Gastroesophageal sphincter (tissue), 3 donors: ENCODE measurements at regions not wholly inside any gene's neighbourhood (a gene's known extent, or its start where the extent isn't known, plus 50 kb on each side); places are given as distances from the start of the nearest gene placed in this dataset.

Source experiments
- EP300 ChIP-seq: sonication (generic); formaldehyde crosslinking; IDR thresholded peaks from one replicate; pipeline ENCODE4 v1.6.1; 2017; ENCODE audit warnings: antibody characterized with exemption, mild to moderate bottlenecking
- POLR2A ChIP-seq, 2 donors: fragments of 450-650 bp; IDR thresholded peaks; one replicate each; pipeline ENCODE4 v1.6.1; 2017; ENCODE audit warnings: antibody characterized with exemption in 2 of 2, mild to moderate bottlenecking in 2 of 2, moderate library complexity in 1 of 2
- POLR2AphosphoS5 ChIP-seq: sonication (generic); formaldehyde crosslinking; IDR thresholded peaks from one replicate; pipeline ENCODE4 v1.6.1; 2017; ENCODE audit warnings: antibody characterized with exemption
- TF ChIP-seq, protein P1 (sequence below), 4 experiments: fragments of 200-600 bp in 2 of 4; fragments of 450-650 bp in 2 of 4; sonication (generic) in 1 of 4; IDR thresholded peaks; one replicate each; pipeline ENCODE4 v1.5.1; 2017 to 2019; ENCODE audit warnings: antibody characterized with exemption in 4 of 4, mild to moderate bottlenecking in 2 of 4, moderate library complexity in 2 of 4

DNA sequence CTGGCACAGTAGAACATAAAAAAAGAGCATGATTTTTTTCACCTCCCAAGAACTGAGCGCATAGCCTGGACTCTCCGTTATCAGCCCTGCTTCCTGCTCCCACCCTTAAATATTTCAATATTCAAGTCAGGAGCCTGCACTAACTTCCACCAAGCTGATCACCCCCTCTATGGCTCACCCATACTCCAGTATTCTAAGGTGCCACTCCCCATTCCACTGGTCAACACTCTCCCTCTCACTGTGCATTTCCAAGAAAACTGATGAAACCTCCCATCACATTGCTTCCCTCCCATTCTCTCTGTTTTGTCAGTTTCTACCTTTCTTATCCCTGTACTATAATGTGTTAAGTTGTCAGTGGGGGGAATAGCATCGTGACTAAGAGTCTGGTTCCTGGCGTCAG, 95.0 kb upstream of the C7orf33 start:
- TF ChIP-seq, protein P1, sequence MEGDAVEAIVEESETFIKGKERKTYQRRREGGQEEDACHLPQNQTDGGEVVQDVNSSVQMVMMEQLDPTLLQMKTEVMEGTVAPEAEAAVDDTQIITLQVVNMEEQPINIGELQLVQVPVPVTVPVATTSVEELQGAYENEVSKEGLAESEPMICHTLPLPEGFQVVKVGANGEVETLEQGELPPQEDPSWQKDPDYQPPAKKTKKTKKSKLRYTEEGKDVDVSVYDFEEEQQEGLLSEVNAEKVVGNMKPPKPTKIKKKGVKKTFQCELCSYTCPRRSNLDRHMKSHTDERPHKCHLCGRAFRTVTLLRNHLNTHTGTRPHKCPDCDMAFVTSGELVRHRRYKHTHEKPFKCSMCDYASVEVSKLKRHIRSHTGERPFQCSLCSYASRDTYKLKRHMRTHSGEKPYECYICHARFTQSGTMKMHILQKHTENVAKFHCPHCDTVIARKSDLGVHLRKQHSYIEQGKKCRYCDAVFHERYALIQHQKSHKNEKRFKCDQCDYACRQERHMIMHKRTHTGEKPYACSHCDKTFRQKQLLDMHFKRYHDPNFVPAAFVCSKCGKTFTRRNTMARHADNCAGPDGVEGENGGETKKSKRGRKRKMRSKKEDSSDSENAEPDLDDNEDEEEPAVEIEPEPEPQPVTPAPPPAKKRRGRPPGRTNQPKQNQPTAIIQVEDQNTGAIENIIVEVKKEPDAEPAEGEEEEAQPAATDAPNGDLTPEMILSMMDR (IDR thresholded peaks at IDR 0.05), result no peak
- TF ChIP-seq POLR2AphosphoS5 (no peak), POLR2A (IDR thresholded peaks at IDR 0.05) (no peak), EP300 (no peak)
